ENCODE measurements at regions not wholly inside any gene's neighbourhood (a gene's known extent, or its start where the extent isn't known, plus 50 kb on each side); places are given as distances from the start of the nearest gene placed in this dataset.
A peak's percentile ranks its signal among the peaks of the same experiment; 100 is the strongest.

GRCh38 chr10:46106410-46107255 lies 60.6 kb upstream of the MSMB start (continued):
- TF ChIP-seq ZNF143 (CRISPR knock-in tag; IDR thresholded peaks at IDR 0.05) (no peak), CC2D1A (IDR thresholded peaks at IDR 0.05) (peak; percentile 69), MEF2A (IDR thresholded peaks at IDR 0.05; ENCODE audit: control insufficient read depth, low read depth, low read length) (no peak), ZNF766 (CRISPR knock-in tag; conservative IDR thresholded peaks at IDR 0.05) (no peak), HMGXB4 (CRISPR knock-in tag; IDR thresholded peaks at IDR 0.05) (no peak), RREB1 (CRISPR knock-in tag; IDR thresholded peaks at IDR 0.05) (no peak), ZBTB8A (IDR thresholded peaks at IDR 0.05; ENCODE audit: partially characterized antibody) (no peak), ZNF282 (CRISPR knock-in tag; IDR thresholded peaks at IDR 0.05) (no peak), ARID3B (CRISPR knock-in tag; IDR thresholded peaks at IDR 0.05; ENCODE audit: borderline replicate concordance) (no peak), STAT6 (CRISPR knock-in tag; IDR thresholded peaks at IDR 0.05) (no peak), SAFB (IDR thresholded peaks at IDR 0.05; ENCODE audit: borderline replicate concordance, low read depth, low read length) (0 out of 2 replicates have a peak, but pooled peaks have one; percentile 36), RBM39 (optimal IDR thresholded peaks at IDR 0.05; ENCODE audit: low read depth, low read length) (no peak), RHOXF2B (CRISPR knock-in tag; conservative IDR thresholded peaks at IDR 0.05) (no peak), MCM7 (IDR thresholded peaks at IDR 0.05) (peak; percentile 84 to 96; a peak in 3 of 4 replicates)

Data from K562 (cell line).